NB4 (cell line): ENCODE measurements at regions not wholly inside any gene's neighbourhood (a gene's known extent, or its start where the extent isn't known, plus 50 kb on each side); places are given as distances from the start of the nearest gene placed in this dataset.

Experiments
- POLR2A ChIP-seq: IDR thresholded peaks from 2 replicates; pipeline ENCODE4 v1.6.1; 2011; ENCODE audit warnings: mild to moderate bottlenecking; ENCODE audit not compliant: insufficient read length; ENCODE audit errors: extremely low read depth
- TF ChIP-seq, protein P1 (sequence below): IDR thresholded peaks from one replicate; pipeline ENCODE4 v1.5.1; 2012; ENCODE audit warnings: low read depth, low read length
- TF ChIP-seq, protein P2 (sequence below): IDR thresholded peaks from 2 replicates; pipeline ENCODE4 v1.6.1; 2011; ENCODE audit warnings: low read depth, low read length

DNA sequence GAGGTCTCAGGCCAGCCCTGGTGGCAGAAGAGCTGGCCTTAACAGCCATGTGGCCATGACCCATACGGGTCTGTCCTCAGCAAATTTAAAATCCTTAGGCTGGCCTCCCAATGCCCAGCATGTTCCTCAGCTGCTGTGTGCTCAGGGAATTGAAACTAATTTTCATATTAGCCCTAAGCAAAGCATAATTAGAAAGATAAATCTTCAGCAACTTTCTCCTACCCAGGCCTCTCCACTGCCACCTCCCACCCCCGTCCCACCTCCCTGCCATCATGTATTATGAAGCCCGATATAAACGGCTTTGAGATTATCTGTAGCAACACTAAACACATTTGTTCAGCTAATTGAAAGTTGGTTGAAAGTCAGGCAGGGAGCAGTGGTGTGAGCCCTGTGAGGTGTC lies 178.8 kb upstream of the NTM start:
- TF ChIP-seq, protein P1, sequence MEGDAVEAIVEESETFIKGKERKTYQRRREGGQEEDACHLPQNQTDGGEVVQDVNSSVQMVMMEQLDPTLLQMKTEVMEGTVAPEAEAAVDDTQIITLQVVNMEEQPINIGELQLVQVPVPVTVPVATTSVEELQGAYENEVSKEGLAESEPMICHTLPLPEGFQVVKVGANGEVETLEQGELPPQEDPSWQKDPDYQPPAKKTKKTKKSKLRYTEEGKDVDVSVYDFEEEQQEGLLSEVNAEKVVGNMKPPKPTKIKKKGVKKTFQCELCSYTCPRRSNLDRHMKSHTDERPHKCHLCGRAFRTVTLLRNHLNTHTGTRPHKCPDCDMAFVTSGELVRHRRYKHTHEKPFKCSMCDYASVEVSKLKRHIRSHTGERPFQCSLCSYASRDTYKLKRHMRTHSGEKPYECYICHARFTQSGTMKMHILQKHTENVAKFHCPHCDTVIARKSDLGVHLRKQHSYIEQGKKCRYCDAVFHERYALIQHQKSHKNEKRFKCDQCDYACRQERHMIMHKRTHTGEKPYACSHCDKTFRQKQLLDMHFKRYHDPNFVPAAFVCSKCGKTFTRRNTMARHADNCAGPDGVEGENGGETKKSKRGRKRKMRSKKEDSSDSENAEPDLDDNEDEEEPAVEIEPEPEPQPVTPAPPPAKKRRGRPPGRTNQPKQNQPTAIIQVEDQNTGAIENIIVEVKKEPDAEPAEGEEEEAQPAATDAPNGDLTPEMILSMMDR = no peak
- TF ChIP-seq, protein P2, sequence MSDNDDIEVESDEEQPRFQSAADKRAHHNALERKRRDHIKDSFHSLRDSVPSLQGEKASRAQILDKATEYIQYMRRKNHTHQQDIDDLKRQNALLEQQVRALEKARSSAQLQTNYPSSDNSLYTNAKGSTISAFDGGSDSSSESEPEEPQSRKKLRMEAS = no peak
- TF ChIP-seq POLR2A = no peak
